ENCODE measurements at regions not wholly inside any gene's neighbourhood (a gene's known extent, or its start where the extent isn't known, plus 50 kb on each side); places are given as distances from the start of the nearest gene placed in this dataset.
"Not testable (repeated sequence)": the region's sequence is repeated elsewhere in the genome, so short reads cannot be mapped to it uniquely, and the experiment has no call there.

- DNase-seq = no peak
These were observed 106.3 kb upstream of the SPATA12 start for GRCh38 chr3:56954125-56954524.

GRCh38 chr3:56952846-56953245, 107.6 kb upstream of the SPATA12 start:
- DNase-seq = no peak

- no peak for DNase-seq
These were observed 108.4 kb upstream of the SPATA12 start for GRCh38 chr3:56952061-56952460.

- DNase-seq = no peak
These were observed 109.1 kb upstream of the SPATA12 start for GRCh38 chr3:56951366-56951765.

- not testable (repeated sequence) for DNase-seq
These were observed 115.1 kb upstream of the SPATA12 start for GRCh38 chr3:56945378-56945777.

GRCh38 chr3:56942523-56942922, 117.9 kb upstream of the SPATA12 start:
- no peak for DNase-seq

GRCh38 chr3:56940976-56941375, 119.5 kb upstream of the SPATA12 start:
- no peak for DNase-seq

- no peak for DNase-seq
These were observed 120.1 kb upstream of the SPATA12 start for GRCh38 chr3:56940321-56940720.

- DNase-seq = no peak
These were observed 120.6 kb upstream of the SPATA12 start for GRCh38 chr3:56939834-56940233.

GRCh38 chr3:56938530-56938929, 121.9 kb upstream of the SPATA12 start:
- DNase-seq = no peak

- no peak for DNase-seq
These were observed 122.9 kb upstream of the SPATA12 start for GRCh38 chr3:56937580-56937979.

- no peak for DNase-seq
These were observed 124.7 kb upstream of the SPATA12 start for GRCh38 chr3:56935811-56936210.

- DNase-seq = not testable (repeated sequence)
These were observed 126.0 kb upstream of the SPATA12 start for GRCh38 chr3:56934481-56934880.

- no peak for DNase-seq
These were observed 126.7 kb upstream of the SPATA12 start for GRCh38 chr3:56933803-56934202.

- DNase-seq = no peak
These were observed 127.6 kb upstream of the SPATA12 start for GRCh38 chr3:56932866-56933265.

GRCh38 chr3:56931836-56932235, 128.6 kb upstream of the SPATA12 start:
- no peak for DNase-seq

- DNase-seq = no peak
These were observed 129.0 kb upstream of the ARHGEF3 start for GRCh38 chr3:56930706-56931105.

- DNase-seq = no peak
These were observed 128.3 kb upstream of the ARHGEF3 start for GRCh38 chr3:56929809-56930615.

- DNase-seq = no peak
These were observed 126.8 kb upstream of the ARHGEF3 start for GRCh38 chr3:56928379-56929068.

- DNase-seq = no peak
These were observed 126.1 kb upstream of the ARHGEF3 start for GRCh38 chr3:56927855-56928254.

GRCh38 chr3:56926947-56927282, 125.2 kb upstream of the ARHGEF3 start:
- no peak for DNase-seq

- no peak for DNase-seq
These were observed 124.6 kb upstream of the ARHGEF3 start for GRCh38 chr3:56926243-56926946.

GRCh38 chr3:56924700-56925099, 123.0 kb upstream of the ARHGEF3 start:
- DNase-seq = not testable (repeated sequence)

Data from midbrain (tissue), 1 donor.